IPS DF 6.9 (cell line): ENCODE measurements at regions not wholly inside any gene's neighbourhood (a gene's known extent, or its start where the extent isn't known, plus 50 kb on each side); places are given as distances from the start of the nearest gene placed in this dataset.

Experiments used
- DNase-seq: peaks from one replicate; pipeline ENCODE4 v3.0.0-alpha.2; 2013; ENCODE audit warnings: low read depth, low spot score
- H3K27ac ChIP-seq: one replicate; pipeline ENCODE4 v1.5.1; 2013; ENCODE audit warnings: low read length, control low read depth
- H3K27me3 ChIP-seq: 2 replicates; pipeline ENCODE4 v1.6.1; 2013; ENCODE audit warnings: mild to moderate bottlenecking, low read length; ENCODE audit not compliant: control insufficient read depth, insufficient read depth
- H3K36me3 ChIP-seq: 2 replicates; pipeline ENCODE4 v1.6.1; 2013; ENCODE audit warnings: low read length; ENCODE audit not compliant: control insufficient read depth, insufficient read depth
- H3K4me1 ChIP-seq: 2 replicates; pipeline ENCODE4 v1.6.1; 2013; ENCODE audit warnings: low read length; ENCODE audit not compliant: control insufficient read depth, insufficient read depth
- H3K4me3 ChIP-seq: 2 replicates; pipeline ENCODE4 v1.5.1; 2013; ENCODE audit warnings: mild to moderate bottlenecking, low read length
- H3K9me3 ChIP-seq: 2 replicates; pipeline ENCODE4 v1.6.1; 2013; ENCODE audit warnings: low read length, inconsistent platforms; ENCODE audit not compliant: control insufficient read depth, insufficient read depth
- WGBS: extraction: QIAGEN DNeasy Blood & Tissue Kit; methylation state at CpG from one replicate; pipeline ENCODE4 v1.1.7; 2013; ENCODE audit warnings: mixed read lengths, missing lambda C conversion rate; ENCODE audit not compliant: insufficient read length, insufficient coverage; 5-methylcytosine and 5-hydroxymethylcytosine counted together

DNA sequence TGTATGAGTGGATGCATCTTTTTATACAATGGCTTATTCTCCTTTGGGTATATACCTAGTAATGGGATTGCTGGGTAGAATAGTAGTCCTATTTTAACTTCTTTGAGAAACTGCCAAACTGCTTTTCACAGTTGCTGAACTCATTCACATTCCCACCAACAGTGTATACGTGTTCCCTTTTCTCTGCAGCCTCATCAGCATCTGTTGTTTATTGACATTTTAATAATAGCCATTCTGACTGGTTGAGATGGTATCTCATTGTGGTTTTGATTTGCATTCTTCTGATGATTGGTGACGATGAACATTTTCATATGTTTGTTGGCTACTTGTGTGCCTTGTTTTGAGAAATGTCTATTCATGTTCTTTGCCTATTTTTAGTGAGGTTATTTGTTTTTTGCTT lies 687.0 kb upstream of the EPHA5 start:
- Histone ChIP-seq H3K4me1 (no peaks in the 10 kb centered on the region), H3K9me3 (no peaks in the 10 kb centered on the region), H3K27me3 (no peaks in the 10 kb centered on the region), H3K4me3 (no peak overlapping the region), H3K36me3 (no peaks in the 10 kb centered on the region), H3K27ac (no peak overlapping the region)
- WGBS, result no CpG with 5 or more reads among the region's 2 CpGs
- DNase-seq, result no peak

DNA sequence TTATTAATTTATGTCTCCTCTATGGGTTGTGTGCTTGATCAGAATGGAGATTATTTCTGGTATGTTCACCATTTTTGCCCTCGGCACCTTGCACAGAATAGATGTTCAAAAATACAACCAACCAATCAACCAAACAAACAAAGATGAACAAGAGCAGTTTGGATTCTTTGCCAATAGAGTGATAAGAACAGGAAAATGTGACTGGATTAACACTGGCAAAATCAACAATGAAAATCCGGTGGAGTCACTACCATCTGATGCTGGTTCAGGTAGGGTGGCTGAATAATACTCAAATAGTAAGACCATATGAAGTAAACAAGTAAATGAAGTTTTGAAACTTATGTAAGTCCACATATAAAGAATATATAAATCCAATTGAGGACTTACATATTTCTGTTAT lies 685.0 kb upstream of the EPHA5 start:
- H3K4me3 ChIP-seq, result no peak overlapping the region
- no peaks in the 10 kb centered on the region for H3K4me1 ChIP-seq
- H3K27me3 ChIP-seq, result no peaks in the 10 kb centered on the region
- WGBS, result no CpG with 5 or more reads among the region's 2 CpGs
- no peak for DNase-seq
- no peaks in the 10 kb centered on the region for H3K9me3 ChIP-seq
- no peaks in the 10 kb centered on the region for H3K36me3 ChIP-seq
- H3K27ac ChIP-seq, result no peak overlapping the region

DNA sequence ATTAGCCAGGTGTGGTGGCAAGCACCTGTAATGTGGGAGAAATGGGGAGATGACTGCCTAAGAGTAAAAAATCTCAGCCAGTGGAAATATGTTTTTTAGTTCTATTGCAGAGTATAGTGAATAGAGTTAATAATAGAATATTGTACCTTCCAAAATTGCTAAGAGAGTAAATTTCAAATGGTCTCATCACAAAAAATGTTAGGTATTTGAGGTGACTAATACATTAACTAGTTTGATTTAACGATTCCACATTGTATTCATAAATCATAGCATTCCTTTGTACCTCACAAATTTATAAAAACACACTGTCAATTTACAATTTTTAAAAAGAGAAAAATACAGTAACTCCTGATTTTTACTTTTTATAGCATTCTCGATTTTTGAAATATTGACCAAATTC lies 681.5 kb upstream of the EPHA5 start:
- no peak for DNase-seq
- WGBS, result no CpG with 5 or more reads among the region's 2 CpGs
- Histone ChIP-seq H3K27ac (no peak overlapping the region), H3K4me1 (no peaks in the 10 kb centered on the region), H3K9me3 (no peaks in the 10 kb centered on the region), H3K27me3 (no peaks in the 10 kb centered on the region), H3K4me3 (no peak overlapping the region), H3K36me3 (no peaks in the 10 kb centered on the region)

DNA sequence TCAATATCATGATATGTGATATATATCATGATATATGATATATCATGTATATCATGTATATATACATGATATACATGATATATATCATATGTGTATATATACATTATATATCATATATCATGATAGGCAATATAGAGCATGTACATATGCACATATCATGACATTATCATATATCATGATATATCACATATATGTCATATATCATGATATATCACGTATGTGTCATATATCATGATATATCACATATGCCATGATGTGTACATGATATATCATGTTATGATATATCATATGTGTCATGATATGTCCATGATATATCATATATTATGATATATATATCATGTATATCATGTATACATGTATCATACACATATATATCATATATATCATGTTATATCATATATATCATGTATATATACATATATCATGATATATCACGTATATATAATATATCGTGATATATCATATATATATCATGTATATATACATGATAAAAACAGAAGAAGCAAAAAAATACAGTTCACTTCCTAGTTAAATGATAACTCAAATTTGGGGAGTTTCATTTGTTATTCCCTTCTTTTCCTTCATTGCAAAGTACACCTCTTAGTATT lies 670.1 kb upstream of the EPHA5 start:
- Histone ChIP-seq H3K36me3 (no peaks in the 10 kb centered on the region), H3K4me3 (no peak overlapping the region), H3K9me3 (no peaks in the 10 kb centered on the region), H3K27me3 (no peaks in the 10 kb centered on the region), H3K4me1 (no peaks in the 10 kb centered on the region), H3K27ac (no peak overlapping the region)
- no CpG with 5 or more reads among the region's 3 CpGs for whole genome bisulfite sequencing
- no peak for DNase-seq

DNA sequence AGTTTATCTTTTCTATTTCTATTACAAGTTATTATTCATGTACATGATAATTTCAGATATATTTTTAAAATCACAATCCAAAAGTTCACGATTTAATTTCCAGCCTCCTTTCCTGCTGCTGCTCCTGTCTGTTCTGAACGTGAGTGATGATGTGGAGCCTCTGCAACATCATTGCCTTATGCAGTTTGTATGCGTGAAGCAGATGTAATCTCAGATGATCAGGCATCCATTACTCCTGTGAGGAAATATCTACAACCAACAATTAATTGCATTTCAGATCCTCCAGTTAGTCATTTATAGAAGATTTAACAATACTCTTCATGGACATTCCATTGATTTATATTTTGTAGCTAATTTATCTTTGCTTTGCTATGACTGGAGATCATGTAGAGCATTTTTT lies 668.7 kb upstream of the EPHA5 start:
- no peaks in the 10 kb centered on the region for H3K36me3 ChIP-seq
- no peak overlapping the region for H3K4me3 ChIP-seq
- H3K9me3 ChIP-seq, result no peaks in the 10 kb centered on the region
- H3K27ac ChIP-seq, result no peak overlapping the region
- no CpG with 5 or more reads among the region's 3 CpGs for WGBS
- H3K27me3 ChIP-seq, result no peaks in the 10 kb centered on the region
- DNase-seq, result no peak
- no peaks in the 10 kb centered on the region for H3K4me1 ChIP-seq

DNA sequence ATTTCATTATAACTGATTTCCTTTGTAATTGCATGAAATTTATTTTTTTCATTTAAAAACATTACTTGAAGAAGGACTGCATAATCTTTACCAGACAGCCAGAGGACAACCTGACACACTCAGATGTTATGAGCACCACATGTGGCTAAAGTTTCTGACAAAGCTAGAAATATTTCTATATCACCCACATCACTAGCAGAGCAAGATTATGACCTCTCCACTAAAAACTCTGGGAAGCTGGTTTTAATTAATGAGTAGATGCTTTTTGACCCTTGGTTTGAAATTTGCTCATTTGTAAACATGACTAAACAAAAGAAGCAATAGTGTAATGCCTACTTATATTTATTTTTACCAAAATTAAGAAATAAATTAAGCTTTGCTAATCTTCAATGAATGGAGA lies 661.5 kb upstream of the EPHA5 start:
- DNase-seq, result no peak
- Histone ChIP-seq H3K27me3 (no peaks in the 10 kb centered on the region), H3K9me3 (no peaks in the 10 kb centered on the region), H3K4me1 (no peaks in the 10 kb centered on the region), H3K27ac (no peak overlapping the region), H3K36me3 (no peaks in the 10 kb centered on the region), H3K4me3 (no peak overlapping the region)

DNA sequence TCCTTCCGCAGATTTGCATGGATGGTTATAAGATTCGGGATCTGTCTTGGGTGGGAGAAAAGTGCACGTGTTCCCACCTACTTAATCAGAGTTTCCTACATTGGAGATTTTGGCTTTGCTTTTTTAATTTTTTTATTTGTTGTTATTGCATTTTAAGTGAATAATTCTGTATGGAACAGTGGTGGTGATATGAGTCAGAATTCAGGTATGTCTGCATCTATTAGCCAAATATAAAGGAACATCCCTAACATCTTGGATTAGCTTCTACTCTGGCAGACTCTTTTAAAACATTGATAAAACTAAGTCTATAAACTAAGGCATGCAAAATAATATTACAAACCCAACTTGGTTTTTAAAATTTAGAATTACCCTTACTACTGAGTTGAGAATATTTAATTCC lies 659.8 kb upstream of the EPHA5 start:
- H3K4me3 ChIP-seq, result no peak overlapping the region
- WGBS, result no CpG with 5 or more reads among the region's 3 CpGs
- no peaks in the 10 kb centered on the region for H3K27me3 ChIP-seq

DNA sequence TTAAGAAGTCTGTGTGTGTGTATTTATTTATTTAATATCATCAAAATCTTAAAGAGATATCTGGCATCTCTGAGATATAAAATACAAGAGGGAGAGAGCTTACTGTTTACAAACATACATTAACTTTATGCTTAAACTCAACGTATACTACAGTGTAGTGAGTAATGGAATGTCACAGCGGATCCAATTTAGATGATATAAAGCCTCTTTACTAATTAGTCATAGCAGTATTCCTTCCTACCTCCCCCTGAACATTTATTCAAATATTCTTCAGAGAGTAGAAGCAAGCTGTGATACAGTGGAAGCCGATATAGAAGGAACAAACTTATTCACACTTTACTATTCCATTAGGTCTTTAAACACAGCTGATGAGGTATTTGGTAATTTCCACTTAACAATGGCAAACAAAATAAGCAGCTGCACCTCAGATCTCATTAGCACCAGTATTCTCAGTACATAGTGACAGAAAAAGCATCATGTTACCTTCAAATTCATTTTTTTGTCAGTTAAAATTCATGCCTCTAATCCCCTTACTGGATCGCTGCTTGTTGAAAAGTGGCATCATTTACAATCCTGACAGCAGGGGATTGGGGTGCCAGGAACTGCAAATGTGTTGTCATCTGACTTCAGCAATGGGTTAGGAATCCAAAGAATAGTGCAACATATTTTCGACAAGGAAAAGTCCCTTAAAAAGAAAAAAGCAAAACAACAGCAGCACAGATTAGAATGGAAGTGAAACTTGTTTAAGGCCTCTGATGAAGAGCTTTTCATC lies 658.7 kb upstream of the EPHA5 start:
- DNase-seq, result no peak
- H3K9me3 ChIP-seq, result no peaks in the 10 kb centered on the region
- no peaks in the 10 kb centered on the region for H3K27me3 ChIP-seq
- no peak overlapping the region for H3K4me3 ChIP-seq
- no peaks in the 10 kb centered on the region for H3K36me3 ChIP-seq
- H3K27ac ChIP-seq, result no peak overlapping the region
- no peaks in the 10 kb centered on the region for H3K4me1 ChIP-seq
- no CpG with 5 or more reads among the region's 5 CpGs for WGBS

More for the DNA sequence above, 659.8 kb upstream of the EPHA5 start:
- Histone ChIP-seq H3K4me1 (no peaks in the 10 kb centered on the region), H3K27ac (no peak overlapping the region), H3K36me3 (no peaks in the 10 kb centered on the region), H3K9me3 (no peaks in the 10 kb centered on the region)
- no peak for DNase-seq

DNA sequence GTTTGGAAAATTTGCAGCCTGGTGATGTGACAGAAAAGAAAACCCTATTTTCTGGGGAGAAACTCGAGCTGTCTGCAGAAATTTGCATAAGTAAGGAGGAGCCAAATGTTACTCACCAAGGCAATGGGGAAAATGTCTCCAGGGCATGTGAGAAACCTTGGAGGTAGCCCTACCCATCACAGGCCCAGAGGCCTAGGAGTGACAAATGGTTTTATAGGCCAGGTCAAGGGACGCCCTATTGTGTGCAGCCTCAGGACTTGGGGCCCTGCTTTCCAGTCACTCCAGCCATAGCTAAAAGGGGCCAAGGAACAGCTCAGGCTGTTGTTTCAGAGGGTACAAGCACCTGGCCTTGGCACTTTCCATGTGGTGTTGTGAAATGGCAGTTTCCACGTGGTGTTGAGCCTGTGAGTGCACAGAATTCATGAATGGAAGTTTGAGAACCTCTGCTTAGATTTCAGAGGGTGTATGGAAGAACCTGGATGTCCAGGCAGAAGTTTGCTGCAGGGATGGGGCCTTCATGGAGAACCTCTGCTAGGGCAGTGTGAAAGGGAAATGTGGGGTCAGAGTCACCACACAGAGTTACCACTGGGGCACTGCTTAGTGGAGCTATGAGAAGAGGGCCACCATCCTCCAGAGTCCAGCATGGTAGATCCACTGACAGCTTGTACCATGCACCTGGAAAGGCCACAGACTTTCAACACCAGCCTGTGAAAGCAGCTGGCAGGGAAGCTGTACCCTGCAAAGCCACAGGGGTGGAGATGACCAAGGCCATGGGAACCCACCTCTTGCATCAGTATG lies 637.6 kb upstream of the EPHA5 start:
- no CpG with 5 or more reads among the region's 3 CpGs for WGBS
- H3K27ac ChIP-seq, result no peak overlapping the region
- DNase-seq, result no peak
- no peaks in the 10 kb centered on the region for H3K4me1 ChIP-seq
- H3K27me3 ChIP-seq, result no peaks in the 10 kb centered on the region
- H3K36me3 ChIP-seq, result no peaks in the 10 kb centered on the region
- H3K4me3 ChIP-seq, result no peak overlapping the region
- H3K9me3 ChIP-seq, result peaks cover 2% of the 10 kb centered on the region; the same call in 1 of the 2 replicates

DNA sequence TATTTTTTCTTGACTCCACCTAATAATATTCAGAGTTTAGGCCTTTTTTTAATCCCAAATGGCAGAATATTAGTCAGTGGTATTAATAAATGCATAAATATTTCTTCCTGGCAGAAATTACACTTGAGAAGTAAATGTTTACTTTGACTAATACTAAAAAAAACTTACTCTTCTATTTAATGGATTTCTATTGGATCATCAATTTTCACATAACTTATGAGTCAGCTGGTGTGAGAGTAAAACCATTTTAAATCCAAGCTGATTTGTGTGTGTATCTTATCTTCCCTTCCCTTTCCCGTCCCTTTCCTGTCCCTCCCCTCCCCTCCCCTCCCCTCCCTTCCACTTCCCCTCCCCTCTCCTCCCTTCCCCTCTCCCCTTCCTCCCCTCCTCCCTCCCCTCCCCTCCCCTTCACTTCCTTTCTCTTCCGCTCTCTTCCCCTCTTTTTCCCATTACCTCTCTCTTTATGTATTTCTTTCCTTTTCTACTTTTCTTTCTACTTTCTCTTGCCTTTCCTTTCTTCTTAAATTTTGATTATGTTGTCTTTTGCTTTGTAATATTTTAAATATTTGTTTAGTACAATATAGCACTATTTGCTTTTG lies 630.1 kb upstream of the EPHA5 start:
- Histone ChIP-seq H3K4me3 (no peak overlapping the region), H3K27ac (no peak overlapping the region), H3K36me3 (no peaks in the 10 kb centered on the region), H3K27me3 (no peaks in the 10 kb centered on the region), H3K4me1 (no peaks in the 10 kb centered on the region), H3K9me3 (no peaks in the 10 kb centered on the region)
- DNase-seq, result no peak
- WGBS, result 100% methylated on average over 1 of the region's 2 CpGs
